Activated CD4-positive, alpha-beta T cell treated with anti-CD3 and anti-CD28 coated beads, Interleukin-2, Interleukin-4, amounts not matched to agents 100 ng/mL and 50 ng/mL, durations not matched to agents 16 hours and 8 hours (primary cell): ENCODE measurements at regions not wholly inside any gene's neighbourhood (a gene's known extent, or its start where the extent isn't known, plus 50 kb on each side); places are given as distances from the start of the nearest gene placed in this dataset.
A peak's percentile ranks its signal among the peaks of the same experiment; 100 is the strongest.

Source experiments
- DNase-seq: peaks from one replicate; pipeline ENCODE4 v3.0.0-alpha.2; 2020; ENCODE audit warnings: low spot score

DNA sequence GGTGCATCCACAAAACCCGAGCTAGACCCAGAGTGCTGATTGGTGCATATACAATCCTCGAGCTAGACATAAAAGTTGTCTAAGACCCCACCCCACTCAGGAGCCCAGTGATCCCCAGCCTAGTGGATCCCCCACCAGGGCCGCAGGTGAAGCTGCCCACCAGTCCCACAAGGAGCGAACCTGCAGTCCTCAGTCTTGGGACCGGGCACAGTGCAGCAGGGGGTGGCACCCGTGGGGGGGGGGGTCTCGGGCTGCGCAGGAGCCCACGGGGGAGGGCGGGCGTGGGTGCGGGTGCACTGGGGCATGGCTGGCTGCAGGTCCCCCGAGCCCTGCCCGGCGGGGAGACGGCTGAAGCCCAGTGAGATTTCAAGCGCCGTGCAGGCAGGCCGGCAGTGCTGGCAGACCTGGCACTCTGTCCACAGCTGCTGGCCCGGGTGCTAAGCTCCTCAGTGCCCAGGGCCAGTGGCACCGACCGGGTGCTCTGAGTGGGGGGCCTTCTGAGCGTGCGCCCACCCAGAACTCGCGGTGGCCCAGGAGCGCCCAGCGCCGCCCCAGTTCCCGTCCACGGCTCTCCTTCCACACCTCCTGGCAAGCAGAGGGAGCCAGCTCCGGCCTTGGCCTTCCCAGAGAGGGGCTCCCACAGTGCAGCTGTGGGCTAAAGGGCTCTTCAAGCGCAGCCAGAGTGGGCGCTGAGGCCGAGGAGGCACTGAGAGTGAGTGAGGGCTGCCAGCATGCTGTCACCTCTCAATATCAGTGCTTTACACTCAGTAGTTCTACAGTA is 989.1 kb downstream of the FAM181B start:
- DNase-seq = no peak

DNA sequence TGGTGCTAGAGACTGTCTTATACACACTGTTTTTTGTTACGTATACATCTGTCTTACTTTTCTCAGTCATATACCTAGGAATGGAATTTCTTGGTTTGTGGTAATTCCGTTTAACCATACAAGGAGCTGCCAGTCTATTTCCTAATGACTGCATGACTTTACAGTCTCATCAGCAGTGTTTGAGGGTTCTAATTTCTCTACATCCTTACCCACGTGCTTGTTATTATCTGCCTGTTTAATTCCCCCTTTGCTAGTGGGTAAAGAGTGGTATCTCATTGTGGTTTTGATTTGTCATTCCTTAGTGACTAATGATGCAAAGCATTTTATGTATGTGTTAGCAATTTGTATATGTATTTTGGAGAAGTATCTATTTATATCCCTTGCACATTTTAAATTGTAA is 1008.0 kb downstream of the FAM181B start:
- DNase-seq = no peak

DNA sequence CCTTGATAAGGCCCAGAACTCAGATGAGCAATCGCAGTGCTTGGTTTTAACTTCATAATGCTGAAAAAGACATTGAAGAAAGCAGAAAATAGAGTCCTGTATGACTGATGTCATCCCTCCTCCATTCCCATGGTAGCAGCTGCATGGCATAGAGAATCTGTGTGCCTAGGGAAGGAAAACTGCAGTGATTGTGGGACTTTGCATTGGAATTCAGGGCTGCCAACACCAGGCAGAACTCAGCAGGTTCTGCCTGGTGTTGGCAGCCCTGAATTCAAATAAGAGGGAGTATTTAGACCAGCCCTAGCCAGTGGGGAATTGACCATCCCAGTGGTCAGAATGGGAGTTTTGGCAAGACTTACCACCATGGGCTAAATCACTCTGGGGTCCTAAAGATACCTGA is 1016.0 kb downstream of the FAM181B start:
- no peak for DNase-seq

DNA sequence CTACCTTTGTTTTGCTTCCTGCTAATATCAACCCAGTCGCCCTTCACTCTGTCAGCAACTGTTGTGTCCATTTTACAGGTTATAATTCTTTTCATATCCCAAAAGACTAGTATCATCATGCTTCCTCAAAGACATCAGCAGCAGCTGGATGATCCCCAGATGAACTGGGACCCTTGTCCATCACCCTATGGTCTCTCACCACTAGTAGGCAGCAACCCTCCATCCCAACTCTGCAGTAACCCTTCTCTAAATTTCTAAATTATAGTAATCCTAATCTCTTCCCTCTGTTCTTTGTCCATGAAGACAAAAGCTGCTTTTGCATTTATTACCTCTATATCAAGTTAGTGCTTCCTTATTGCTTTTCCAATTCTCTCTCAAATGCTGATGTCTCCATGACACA is 1025.8 kb downstream of the FAM181B start:
- no peak for DNase-seq

DNA sequence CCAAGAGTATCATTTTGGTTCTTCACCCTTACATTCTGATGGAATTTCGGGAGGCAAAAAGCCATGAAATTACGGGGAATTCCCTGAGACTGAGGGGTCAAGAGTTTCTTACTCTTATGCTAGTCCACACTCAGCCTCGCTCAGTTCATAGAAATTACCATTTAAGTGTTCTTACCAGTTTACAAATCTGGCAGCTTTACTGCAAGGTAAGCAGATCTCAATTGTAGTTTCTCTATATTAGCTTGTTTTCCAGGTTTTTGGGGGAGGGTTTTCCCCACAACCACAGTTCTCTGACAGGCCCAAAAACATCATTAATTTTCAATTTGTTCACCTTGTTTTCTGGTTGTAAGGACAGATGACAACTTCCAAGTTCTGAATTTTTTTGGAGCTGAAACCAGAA is 1028.4 kb downstream of the FAM181B start:
- no peak for DNase-seq

DNA sequence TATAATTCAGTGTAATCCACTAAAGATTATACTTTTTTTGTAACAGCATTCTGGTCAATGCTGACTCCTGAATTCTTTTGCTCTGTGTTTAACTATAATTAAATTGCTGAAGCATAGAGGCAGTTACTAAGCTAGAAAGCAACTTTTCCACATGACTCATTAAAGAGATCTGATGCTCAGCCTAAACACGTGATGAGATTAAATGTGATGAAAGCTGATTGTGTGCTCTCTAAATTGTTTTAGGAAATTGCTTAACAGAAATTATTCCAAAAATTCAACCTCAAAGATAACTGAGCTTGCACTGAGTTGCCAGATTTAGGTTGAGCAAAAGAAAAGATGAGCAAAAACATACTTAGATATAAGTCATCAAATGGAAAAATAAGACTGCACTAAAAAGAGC is 1033.6 kb downstream of the FAM181B start:
- DNase-seq = no peak

DNA sequence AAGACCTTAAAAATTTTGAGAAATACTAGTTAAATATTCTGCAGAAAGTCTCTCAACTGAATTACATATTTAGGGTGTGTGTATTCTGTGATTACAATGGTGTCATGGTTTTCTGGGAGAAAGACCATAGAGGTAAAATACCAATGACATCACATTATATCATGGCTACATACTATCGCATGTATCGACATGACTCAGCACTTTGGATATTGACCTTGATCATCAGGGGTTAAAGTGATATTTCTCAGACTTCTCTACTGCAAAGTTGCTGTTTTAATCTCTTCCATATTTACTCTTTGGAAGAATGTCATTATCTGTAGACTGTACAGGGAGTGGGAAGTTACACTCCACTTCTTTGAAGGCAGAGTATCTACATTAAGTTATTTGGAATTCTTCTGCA is 1046.6 kb downstream of the FAM181B start:
- no peak for DNase-seq

DNA sequence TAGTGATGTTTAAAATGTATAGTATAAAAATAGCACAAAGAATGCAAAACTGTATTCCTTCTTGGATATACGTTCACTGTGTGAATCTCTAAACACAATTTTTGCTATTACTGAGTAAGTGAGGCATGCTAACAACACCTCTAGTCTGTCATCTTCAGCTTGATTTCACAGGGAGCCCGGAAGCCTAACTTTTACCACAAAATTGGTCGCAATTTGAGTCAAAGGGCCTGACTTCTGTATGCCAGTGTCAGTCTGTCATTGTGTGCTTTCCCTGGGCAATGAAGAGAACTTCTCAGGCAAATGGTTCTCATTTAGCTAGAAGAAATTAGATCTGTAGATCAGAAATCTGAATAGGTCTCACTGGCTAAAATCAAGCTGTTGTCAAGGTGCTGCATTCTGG is 1059.5 kb downstream of the FAM181B start:
- peak; percentile 71 for DNase-seq

DNA sequence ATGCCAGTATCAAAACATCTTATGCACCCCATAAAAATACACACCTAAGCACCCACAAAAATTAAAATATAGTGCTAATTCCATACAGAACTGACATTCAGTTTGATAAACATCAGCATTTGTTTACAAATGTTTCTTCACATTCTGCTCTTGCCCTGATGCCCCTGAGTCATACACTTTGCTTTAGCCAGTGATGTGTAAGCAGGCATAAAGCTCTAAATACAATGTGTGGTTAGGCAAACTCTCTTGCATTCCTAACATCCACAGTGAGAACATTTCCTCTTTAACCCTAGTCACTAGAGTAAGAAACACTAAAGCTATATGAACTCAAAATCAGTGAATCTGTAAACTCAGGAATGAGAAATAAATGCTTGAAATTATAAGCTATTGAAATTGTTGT is 1060.7 kb downstream of the FAM181B start:
- no peak for DNase-seq

DNA sequence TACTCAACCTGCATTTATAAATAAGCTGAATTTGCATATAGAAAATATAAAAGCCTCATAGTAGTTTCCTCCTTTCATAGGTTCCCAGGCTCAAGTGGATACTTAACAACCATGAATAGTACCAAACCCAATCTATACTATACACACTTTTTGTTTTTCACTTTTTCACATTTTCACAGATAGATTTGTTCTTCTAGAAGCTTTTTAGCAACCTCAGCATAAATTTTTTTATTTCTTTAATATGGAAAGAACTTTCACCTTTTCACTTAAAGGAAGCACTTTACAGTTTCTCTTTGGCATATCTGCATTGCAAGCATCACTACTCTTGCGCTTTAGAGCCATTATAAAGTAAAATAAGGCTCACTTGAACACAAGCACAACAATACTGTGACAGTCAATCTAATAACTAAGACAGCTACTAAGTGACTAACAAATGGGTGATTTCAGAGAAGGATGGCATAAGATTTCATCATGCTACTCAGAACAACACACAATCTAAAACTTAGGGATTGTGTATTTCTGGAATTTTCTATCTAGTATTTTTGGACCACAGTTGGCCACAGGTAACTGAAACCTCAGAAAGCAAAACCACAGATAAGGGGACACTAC is 1063.6 kb downstream of the FAM181B start:
- no peak for DNase-seq

DNA sequence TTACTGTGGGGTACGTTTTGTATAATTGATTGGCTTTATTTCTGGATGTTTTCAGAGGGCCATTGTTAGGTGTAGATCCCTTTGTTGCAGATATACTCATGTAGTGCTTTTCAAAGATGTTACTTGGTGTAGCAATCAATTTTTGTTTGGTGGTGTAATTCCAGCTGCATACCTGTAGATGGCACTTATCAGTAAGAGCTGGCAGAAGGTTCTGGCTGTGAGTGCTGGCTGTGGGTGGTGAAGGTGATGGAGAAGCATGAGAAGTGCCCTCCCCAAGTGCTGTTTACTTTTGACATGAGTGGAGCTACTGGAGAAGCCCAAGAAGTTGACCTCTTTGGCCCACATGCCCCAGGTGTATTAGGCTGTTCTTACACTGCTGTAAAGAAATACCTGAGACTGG is 1074.9 kb downstream of the FAM181B start:
- peak; percentile 36 for DNase-seq

DNA sequence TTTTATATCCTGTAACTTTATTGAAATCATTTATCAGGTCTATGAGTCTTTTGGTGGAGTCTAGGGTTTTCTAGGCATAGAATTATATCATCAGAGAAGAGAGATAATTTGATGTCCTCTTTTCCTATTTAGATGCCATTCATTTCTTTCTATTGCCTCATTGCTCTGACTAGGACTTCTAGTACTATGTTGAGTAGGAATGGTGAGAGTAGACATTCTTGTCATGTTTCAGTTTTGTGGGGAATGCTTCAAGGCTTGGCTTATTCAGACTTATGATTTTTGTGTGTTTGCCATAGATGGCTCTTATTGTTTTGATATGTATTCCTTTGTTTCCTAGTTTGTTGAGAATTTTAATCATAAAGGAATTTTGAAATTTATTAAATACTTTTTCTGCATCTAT is 1078.3 kb downstream of the FAM181B start:
- no peak for DNase-seq

DNA sequence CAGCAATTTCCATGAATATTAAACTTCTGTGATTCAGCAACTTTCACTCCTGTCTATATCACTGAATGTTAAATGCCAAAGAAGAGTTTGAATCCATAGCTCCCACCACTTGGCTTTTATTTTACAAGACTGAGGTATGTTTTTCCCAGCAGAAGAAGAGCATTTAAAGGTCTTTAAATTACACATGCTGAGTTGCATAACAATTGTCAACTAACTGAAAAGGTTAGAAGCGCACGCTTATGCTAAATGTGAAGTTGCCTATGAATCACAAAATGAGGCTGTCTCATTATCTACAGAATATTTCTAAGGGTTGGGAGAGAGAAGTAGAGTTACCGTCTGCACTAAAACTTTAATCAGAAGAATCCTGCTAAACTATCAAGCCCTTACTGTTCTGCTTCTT is 1086.3 kb downstream of the FAM181B start:
- DNase-seq = no peak

DNA sequence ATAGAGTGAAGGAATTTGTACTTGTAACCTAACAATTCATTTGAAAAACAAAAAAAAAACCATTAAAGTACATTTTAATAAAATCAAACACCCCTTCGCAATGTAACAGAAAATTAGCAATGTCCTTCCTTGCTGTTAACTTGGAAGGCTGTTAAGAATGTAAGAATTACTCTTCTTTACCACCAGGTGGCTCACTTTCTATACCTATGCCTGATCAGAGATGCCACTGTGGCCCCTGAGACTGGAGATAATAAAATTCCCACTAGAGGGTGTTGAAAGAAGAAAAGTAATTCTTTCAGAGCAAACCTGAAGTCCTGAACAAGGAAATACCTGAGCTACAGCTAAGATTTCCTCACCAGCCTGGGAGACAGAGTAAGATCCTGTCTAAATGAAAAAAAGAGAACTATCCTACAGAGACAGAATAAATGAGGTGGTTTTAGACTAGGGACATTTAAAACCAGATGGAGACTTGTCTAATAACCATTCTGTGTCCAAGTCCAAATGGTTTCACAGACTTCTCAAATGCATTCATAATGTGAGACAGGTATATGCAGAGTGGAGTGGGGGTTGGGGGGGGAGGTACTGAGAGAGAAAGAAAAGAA is 1089.3 kb downstream of the FAM181B start:
- peak; percentile 46 for DNase-seq

DNA sequence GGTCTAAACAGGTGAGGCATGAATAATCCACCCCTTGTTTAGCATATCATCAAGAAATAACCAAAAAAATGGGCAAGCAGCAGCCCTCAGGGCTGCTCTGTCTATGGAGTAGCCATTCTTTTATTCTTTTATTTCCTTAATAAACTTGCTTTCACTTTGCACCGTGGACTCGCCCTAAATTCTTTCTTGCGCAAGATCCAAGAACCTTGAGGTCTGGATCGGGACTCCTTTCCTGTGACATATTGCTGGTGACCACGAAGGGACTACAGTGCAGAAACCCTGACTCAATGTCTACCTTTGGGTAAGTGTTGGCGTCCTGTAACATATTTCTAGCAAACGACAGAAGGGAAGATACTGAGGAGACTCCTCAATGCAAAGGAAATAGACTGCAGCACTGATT is 1099.2 kb downstream of the FAM181B start:
- DNase-seq = no peak

DNA sequence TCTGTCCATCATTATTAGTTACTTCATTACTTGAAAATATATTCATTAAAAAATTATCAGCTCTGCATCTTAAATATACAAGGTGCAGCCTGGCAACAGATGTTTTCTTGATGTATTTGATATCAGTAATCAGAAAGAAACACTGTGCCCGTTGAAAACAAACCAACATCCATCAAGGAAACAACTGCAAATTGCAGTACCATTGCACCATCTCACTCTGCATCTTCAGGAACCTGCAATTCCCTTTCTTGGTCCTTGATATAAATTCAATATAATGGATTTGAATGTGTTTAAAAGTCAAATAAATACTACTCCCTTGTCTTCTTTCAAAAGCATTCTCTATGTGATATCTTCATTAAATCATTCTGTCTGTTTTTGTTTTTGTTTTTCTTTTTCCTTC is 1131.2 kb downstream of the FAM181B start:
- DNase-seq = no peak

DNA sequence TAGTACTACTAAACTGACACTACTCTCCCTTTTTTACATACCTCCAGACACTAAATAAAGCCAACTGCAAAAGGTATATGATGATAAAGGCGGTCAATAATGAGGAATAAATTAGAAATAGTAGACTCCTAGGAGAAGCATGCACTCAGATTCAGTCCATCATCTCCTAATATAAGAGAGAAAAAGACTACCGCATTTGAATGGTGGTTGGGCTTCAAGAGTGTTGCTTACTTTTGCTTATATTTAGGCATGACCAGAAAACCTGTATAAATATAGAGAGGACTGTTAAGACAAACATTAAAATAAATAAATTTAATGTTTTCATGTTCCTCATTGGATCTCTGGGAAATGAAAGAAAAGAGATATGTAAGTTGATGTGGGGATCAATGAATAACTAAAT is 1137.0 kb downstream of the FAM181B start:
- DNase-seq = no peak

DNA sequence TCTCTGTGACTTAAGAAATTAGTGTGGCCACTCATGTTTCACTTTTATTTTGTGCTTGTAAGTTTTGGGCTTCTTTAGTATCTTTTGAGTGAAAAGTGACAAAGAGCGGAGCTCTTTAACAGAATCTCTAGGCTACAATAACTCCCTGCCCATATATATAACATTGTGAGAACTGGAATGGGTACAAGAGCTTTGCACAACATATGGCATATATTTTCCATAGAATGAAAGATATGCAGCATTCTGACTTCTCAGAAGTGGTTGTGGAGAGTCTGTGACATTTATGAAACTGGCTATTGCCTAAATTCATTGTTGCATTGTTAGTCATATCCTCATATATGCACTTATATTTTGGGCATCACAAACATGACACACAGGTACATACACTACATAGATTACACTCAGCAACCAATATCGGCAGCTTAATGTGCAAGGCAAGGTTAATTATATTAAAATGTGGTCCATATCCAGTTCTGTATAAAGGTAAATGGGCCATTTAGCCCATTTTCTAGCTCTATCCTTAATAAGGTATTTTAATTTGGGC is 1148.2 kb downstream of the FAM181B start:
- no peak for DNase-seq

DNA sequence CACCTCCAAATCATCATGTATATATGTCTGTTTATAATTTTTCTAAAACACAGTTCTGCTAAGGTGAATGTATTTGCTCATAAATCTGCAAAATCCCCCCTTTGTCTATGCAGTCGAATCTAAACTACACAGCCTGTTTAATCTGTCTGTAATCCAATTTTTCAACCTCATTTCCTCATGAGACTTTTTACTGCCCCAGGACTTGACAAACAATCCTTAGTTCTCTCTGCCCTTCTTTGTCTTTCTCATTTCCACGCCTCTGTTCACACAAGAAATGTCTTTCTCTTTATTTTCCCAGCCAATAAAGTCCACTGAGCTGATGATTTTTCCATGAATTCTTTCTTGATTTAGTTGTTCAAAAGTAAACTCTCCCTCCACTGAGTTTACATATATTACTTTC is 1154.3 kb downstream of the FAM181B start:
- no peak for DNase-seq

DNA sequence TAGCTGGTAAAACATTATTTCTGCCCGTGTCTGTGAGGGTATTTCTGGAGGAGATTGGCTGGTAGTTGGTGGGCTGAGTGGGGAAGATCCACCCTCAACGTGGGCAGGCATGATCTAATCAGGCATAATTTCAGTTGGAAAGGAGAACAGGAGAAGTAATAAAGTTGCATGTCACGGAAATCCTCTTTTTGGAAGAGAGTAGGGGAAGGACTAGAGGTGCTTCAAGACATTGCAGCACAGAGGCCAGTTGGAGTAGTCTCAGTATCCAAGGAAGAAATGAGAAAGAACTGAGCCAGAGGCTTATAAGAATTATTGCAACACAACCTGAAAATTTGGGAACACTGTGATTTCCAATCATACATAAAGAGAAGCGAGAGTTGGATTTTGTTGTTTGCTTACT is 1155.1 kb downstream of the FAM181B start:
- no peak for DNase-seq

DNA sequence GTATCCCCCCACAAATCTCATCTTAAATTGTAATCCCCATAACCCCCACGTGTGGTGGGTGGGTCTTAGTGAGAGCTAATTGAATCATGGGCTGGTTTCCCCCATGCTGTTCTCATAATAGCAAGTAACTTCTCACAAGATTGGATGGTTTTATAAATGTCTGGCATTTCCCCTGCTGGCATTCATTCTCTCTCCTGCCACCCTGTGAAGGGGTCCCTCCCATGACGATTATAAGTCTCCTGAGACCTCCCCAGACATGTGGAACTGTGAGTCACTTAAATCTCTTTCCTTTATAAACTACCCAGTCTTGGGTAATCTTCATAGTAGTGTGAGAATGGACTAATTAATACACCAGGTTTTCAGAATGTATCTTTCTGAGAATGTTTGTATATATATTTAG is 1159.4 kb downstream of the FAM181B start:
- no peak for DNase-seq

DNA sequence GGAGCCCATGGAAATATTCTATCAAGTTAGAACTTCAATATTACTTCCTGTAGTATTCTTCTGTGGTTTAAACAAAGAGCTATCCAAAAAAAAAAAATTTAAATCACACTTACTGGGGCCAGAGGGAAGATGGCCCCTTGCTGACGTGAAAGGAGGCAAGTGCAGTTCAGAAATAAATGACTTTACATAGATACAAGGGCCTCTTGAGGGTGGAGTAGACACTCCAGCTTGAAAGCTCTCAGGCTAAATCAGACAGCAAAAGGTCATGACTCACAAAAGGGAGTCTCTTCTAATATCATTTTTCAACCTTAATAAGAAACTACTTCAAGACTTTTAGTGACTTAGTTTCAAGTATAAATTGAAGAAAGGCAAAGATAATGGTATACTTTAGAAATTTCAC is 1160.3 kb downstream of the FAM181B start:
- no peak for DNase-seq

DNA sequence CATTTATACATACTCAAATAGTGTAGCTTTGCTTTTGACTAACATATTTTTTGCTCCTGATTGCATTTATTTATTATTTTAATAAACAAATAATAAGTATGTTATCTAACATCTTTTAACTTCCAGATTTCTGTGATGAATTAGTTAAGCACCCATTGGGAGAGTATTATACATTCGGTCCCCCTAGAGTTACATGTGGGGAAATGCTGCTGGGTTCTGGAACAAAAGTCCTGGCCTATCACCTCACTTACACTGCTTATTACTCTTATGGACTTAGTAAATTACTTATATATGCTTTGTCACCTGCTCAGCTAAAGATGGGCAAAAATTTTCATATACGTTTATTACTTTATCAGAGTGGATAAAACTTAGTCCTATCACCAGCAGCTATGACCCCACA is 1163.0 kb downstream of the FAM181B start:
- no peak for DNase-seq
